IMR-90 (cell line): ENCODE measurements at regions not wholly inside any gene's neighbourhood (a gene's known extent, or its start where the extent isn't known, plus 50 kb on each side); places are given as distances from the start of the nearest gene placed in this dataset.

ENCODE experiments used
- ATAC-seq: fragments of 200-7000 bp; cut with Tn5 transposase; 2 replicates; pipeline ENCODE4 v1.9.1; 2020; ENCODE audit warnings: low read depth, mild to moderate bottlenecking, moderate library complexity
- BruUV-seq: library from RNA; stranded (reverse); fragments of 400-500 nt; replicated peaks from 2 replicates; lab custom pipeline; 2021; lab: Mats Ljungman, UMichigan
- CTCF ChIA-PET: fragments of 300-600 bp; formaldehyde crosslinking; extraction: SDS; loops from one replicate; lab custom pipeline; 2021; ENCODE audit warnings: antibody characterized with exemption; lab: Yijun Ruan, JAX
- POLR2A ChIA-PET: fragments of 300-600 bp; sonication (Branson Sonifier 250); formaldehyde crosslinking; loops from one replicate; lab custom pipeline; 2022; ENCODE audit warnings: antibody characterized with exemption; ENCODE audit not compliant: unreplicated experiment; lab: Charles Lee
- DNase-seq: peaks from one replicate; pipeline ENCODE4 v3.0.0; 2013
- H2AFZ ChIP-seq: replicated peaks from 2 replicates; pipeline ENCODE3; 2013; ENCODE audit warnings: low read length, mild to moderate bottlenecking; ENCODE audit not compliant: poor library complexity
- H2AK5ac ChIP-seq: 2 replicates; pipeline ENCODE4 v1.6.1; 2013; ENCODE audit warnings: low read depth, low read length, inconsistent platforms
- H2AK9ac ChIP-seq: replicated peaks from 2 replicates; pipeline ENCODE3; 2013; ENCODE audit warnings: mild to moderate bottlenecking, low read depth, low read length, moderate library complexity; ENCODE audit not compliant: poor library complexity
- H2BK120ac ChIP-seq: 2 replicates; pipeline ENCODE4 v1.6.1; 2013; ENCODE audit warnings: low read depth, low read length, inconsistent platforms
- H2BK15ac ChIP-seq: 3 replicates; pipeline ENCODE4 v1.6.1; 2013; ENCODE audit warnings: low read depth, low read length, inconsistent platforms
- H2BK20ac ChIP-seq: 2 replicates; pipeline ENCODE4 v1.6.1; 2013; ENCODE audit warnings: low read depth, mild to moderate bottlenecking, inconsistent platforms, low read length, moderate library complexity
- H2BK5ac ChIP-seq: 2 replicates; pipeline ENCODE4 v1.6.1; 2013; ENCODE audit warnings: mild to moderate bottlenecking, low read depth, low read length, inconsistent platforms; ENCODE audit not compliant: poor library complexity, severe bottlenecking
- H3K14ac ChIP-seq: replicated peaks from 2 replicates; pipeline ENCODE4 v1.6.1; 2013; ENCODE audit warnings: low read depth, low read length, inconsistent platforms
- H3K18ac ChIP-seq: 2 replicates; pipeline ENCODE4 v1.6.1; 2013; ENCODE audit warnings: low read depth, low read length, control low read depth
- H3K23ac ChIP-seq: 2 replicates; pipeline ENCODE4 v1.6.1; 2013; ENCODE audit warnings: low read depth, low read length, inconsistent platforms
- H3K27ac ChIP-seq: 2 replicates; pipeline ENCODE4 v1.5.1; 2013; ENCODE audit warnings: mild to moderate bottlenecking, control low read depth, low read length; ENCODE audit not compliant: insufficient read depth
- H3K27me3 ChIP-seq: 2 replicates; pipeline ENCODE4 v1.6.1; 2013; ENCODE audit warnings: low read length; ENCODE audit not compliant: control insufficient read depth, insufficient read depth
- H3K36me3 ChIP-seq: 2 replicates; pipeline ENCODE4 v1.6.1; 2013; ENCODE audit warnings: low read length, mixed read lengths; ENCODE audit not compliant: control insufficient read depth, insufficient read depth
- H3K4ac ChIP-seq: 2 replicates; pipeline ENCODE4 v1.6.1; 2013; ENCODE audit warnings: low read depth, low read length, inconsistent platforms
- H3K4me1 ChIP-seq: 2 replicates; pipeline ENCODE4 v1.6.1; 2013; ENCODE audit warnings: low read length, mixed read lengths; ENCODE audit not compliant: control insufficient read depth, insufficient read depth
- H3K4me2 ChIP-seq: 2 replicates; pipeline ENCODE4 v1.6.1; 2013; ENCODE audit warnings: low read depth, mild to moderate bottlenecking, control low read depth, low read length, moderate library complexity
- H3K4me3 ChIP-seq: 2 replicates; pipeline ENCODE4 v1.5.1; 2013; ENCODE audit warnings: low read depth, mild to moderate bottlenecking, control low read depth, low read length, moderate library complexity; ENCODE audit not compliant: insufficient read depth
- H3K56ac ChIP-seq: 2 replicates; pipeline ENCODE4 v1.6.1; 2013; ENCODE audit warnings: low read length, inconsistent platforms; ENCODE audit not compliant: insufficient read depth; ENCODE audit errors: extremely low read depth
- H3K79me1 ChIP-seq, 2 experiments: 2 replicates each; pipeline ENCODE4 v1.6.1; 2013; ENCODE audit warnings: low read length in 2 of 2, inconsistent platforms in 1 of 2, low read depth in 1 of 2
- H3K9ac ChIP-seq: 2 replicates; pipeline ENCODE4 v1.6.1; 2013; ENCODE audit warnings: low read depth, low read length, control low read depth
- H3K9me1 ChIP-seq: 2 replicates; pipeline ENCODE4 v1.6.1; 2013; ENCODE audit warnings: low read length, inconsistent platforms; ENCODE audit not compliant: insufficient read depth
- H3K9me3 ChIP-seq: 2 replicates; pipeline ENCODE4 v1.6.1; 2013; ENCODE audit warnings: low read length; ENCODE audit not compliant: control insufficient read depth, insufficient read depth
- H4K20me1 ChIP-seq: 2 replicates; pipeline ENCODE4 v1.6.1; 2013; ENCODE audit warnings: low read length, inconsistent platforms; ENCODE audit not compliant: insufficient read depth
- H4K5ac ChIP-seq: 2 replicates; pipeline ENCODE4 v1.6.1; 2013; ENCODE audit warnings: mild to moderate bottlenecking, low read depth, low read length, control low read depth
- H4K8ac ChIP-seq, 2 experiments: 2 replicates each; pipeline ENCODE4 v1.6.1; 2013; ENCODE audit warnings: low read depth in 2 of 2, low read length in 2 of 2, control low read depth in 1 of 2, inconsistent platforms in 1 of 2
- H4K91ac ChIP-seq: 2 replicates; pipeline ENCODE4 v1.6.1; 2013; ENCODE audit warnings: low read depth, low read length, inconsistent platforms; ENCODE audit not compliant: insufficient read depth
- BHLHE40 ChIP-seq: fragments of 150-350 bp; IDR thresholded peaks from 2 replicates; pipeline ENCODE4 v1.6.1; 2016; ENCODE audit warnings: mild to moderate bottlenecking, low read depth, low read length
- CEBPB ChIP-seq: IDR thresholded peaks from 2 replicates; pipeline ENCODE4 v1.6.1; 2012; ENCODE audit warnings: low read depth, low read length, improper control_type of control experiment
- CHD1 ChIP-seq: IDR thresholded peaks from 2 replicates; pipeline ENCODE4 v1.6.1; 2012; ENCODE audit warnings: low read depth, low read length, improper control_type of control experiment
- FOS ChIP-seq: fragments of 150-350 bp; IDR thresholded peaks from 2 replicates; pipeline ENCODE4 v1.6.1; 2016; ENCODE audit warnings: low read depth, low read length
- MAFK ChIP-seq: IDR thresholded peaks from 2 replicates; pipeline ENCODE4 v1.6.1; 2012; ENCODE audit warnings: low read depth, low read length, improper control_type of control experiment
- MAZ ChIP-seq: IDR thresholded peaks from 2 replicates; pipeline ENCODE4 v1.6.1; 2012; ENCODE audit warnings: low read depth, mild to moderate bottlenecking, low read length, improper control_type of control experiment, moderate library complexity, borderline replicate concordance
- MXI1 ChIP-seq: IDR thresholded peaks from 2 replicates; pipeline ENCODE4 v1.6.1; 2012; ENCODE audit warnings: low read depth, mild to moderate bottlenecking, low read length, moderate library complexity, borderline replicate concordance
- NFE2L2 ChIP-seq: fragments of 150-350 bp; IDR thresholded peaks from 2 replicates; pipeline ENCODE4 v1.6.1; 2016; ENCODE audit warnings: low read depth, mild to moderate bottlenecking, low read length
- POLR2A ChIP-seq: IDR thresholded peaks from 2 replicates; pipeline ENCODE4 v1.6.1; 2012; ENCODE audit warnings: mild to moderate bottlenecking, low read depth, low read length
- RAD21 ChIP-seq: IDR thresholded peaks from 2 replicates; pipeline ENCODE4 v1.6.1; 2012; ENCODE audit warnings: low read length, improper control_type of control experiment
- RCOR1 ChIP-seq: IDR thresholded peaks from 2 replicates; pipeline ENCODE4 v1.6.1; 2012; ENCODE audit warnings: mild to moderate bottlenecking, low read length, improper control_type of control experiment; ENCODE audit not compliant: insufficient replicate concordance
- RFX5 ChIP-seq: IDR thresholded peaks from 2 replicates; pipeline ENCODE4 v1.8.0; 2012; ENCODE audit warnings: low read depth, mild to moderate bottlenecking, low read length, moderate library complexity
- SMC3 ChIP-seq: fragments of 150-350 bp; IDR thresholded peaks from 2 replicates; pipeline ENCODE4 v1.6.1; 2016; ENCODE audit warnings: low read depth, mild to moderate bottlenecking, antibody characterized with exemption, low read length, moderate library complexity
- USF2 ChIP-seq: fragments of 150-350 bp; IDR thresholded peaks from 2 replicates; pipeline ENCODE4 v1.6.1; 2017; ENCODE audit warnings: mild to moderate bottlenecking, antibody characterized with exemption, low read length, low read depth
- WGBS, 2 experiments: methylation state at CpG; one replicate each; pipeline versions ENCODE4 v1.1.5 to v1.1.7; 2013; ENCODE audit warnings: missing lambda C conversion rate in 2 of 2; ENCODE audit not compliant: insufficient read length in 1 of 2; ENCODE audit errors: extremely low coverage in 2 of 2; 5-methylcytosine and 5-hydroxymethylcytosine counted together
- dilution Hi-C: fragments of 300-500 bp; cut with HindIII; formaldehyde crosslinking; loops from one replicate; pipeline ENCODE4 v1.14.3; 2018; ENCODE audit warnings: low sequenced_read_pairs; ENCODE audit not compliant: unreplicated experiment
- in situ Hi-C: fragments of 300-500 bp; cut with MboI; formaldehyde crosslinking; loops from 3 replicates; pipeline ENCODE4 v1.14.3; 2019; ENCODE audit warnings: low sequenced_read_pairs, inconsistent platforms, mixed read lengths
- intact Hi-C: fragments of 100-400 bp; cut with micrococcal nuclease; formaldehyde crosslinking; loops from 2 replicates; pipeline ENCODE4 v1.10.0; 2022
- TF ChIP-seq, protein P1 (sequence below): conservative IDR thresholded peaks from 2 replicates; pipeline ENCODE4 v1.5.1; 2012; ENCODE audit warnings: mild to moderate bottlenecking, low read depth, low read length, improper control_type of control experiment

- no TSS peak for BruUV-seq
- H4K91ac ChIP-seq = no peak overlapping the region
- 87% methylated on average over 3 of the region's 4 CpGs; no CpG with 5 or more reads in 1 of the 2 experiments for WGBS, 2 experiments
- no peak overlapping the region for H2BK15ac ChIP-seq
- no peak overlapping the region for H2BK20ac ChIP-seq
- no peaks in the 10 kb centered on the region for H4K20me1 ChIP-seq
- no peak overlapping the region for H3K23ac ChIP-seq
- H3K9me3 ChIP-seq = no peaks in the 10 kb centered on the region
- H3K56ac ChIP-seq = no peak overlapping the region
- no peak overlapping the region for H2BK5ac ChIP-seq
- no peak overlapping the region for H4K5ac ChIP-seq
- no peak overlapping the region for H3K27ac ChIP-seq
- DNase-seq (no peak), ATAC-seq (no peak)
- CTCF ChIA-PET = no interaction called here
- no peaks in the 10 kb centered on the region for H3K27me3 ChIP-seq
- H4K8ac ChIP-seq = no peak overlapping the region
- in situ Hi-C loops (no loop called here), dilution Hi-C loops (no loop called here), intact Hi-C loops (no loop called here)
- no peak overlapping the region for H2BK120ac ChIP-seq
- H3K4me1 ChIP-seq = no peaks in the 10 kb centered on the region
- POLR2A ChIA-PET = no interaction called here
- no peak overlapping the region for H2AK9ac ChIP-seq
- H3K79me1 ChIP-seq = no peaks in the 10 kb centered on the region
- no peak overlapping the region for H3K18ac ChIP-seq
- H2AFZ ChIP-seq = no peak overlapping the region
- H3K4me2 ChIP-seq = no peak overlapping the region
- no peaks in the 10 kb centered on the region for H3K9me1 ChIP-seq
- TF ChIP-seq NFE2L2 = no peak
- TF ChIP-seq MXI1 = no peak
- TF ChIP-seq BHLHE40 = no peak
- TF ChIP-seq, protein P1, sequence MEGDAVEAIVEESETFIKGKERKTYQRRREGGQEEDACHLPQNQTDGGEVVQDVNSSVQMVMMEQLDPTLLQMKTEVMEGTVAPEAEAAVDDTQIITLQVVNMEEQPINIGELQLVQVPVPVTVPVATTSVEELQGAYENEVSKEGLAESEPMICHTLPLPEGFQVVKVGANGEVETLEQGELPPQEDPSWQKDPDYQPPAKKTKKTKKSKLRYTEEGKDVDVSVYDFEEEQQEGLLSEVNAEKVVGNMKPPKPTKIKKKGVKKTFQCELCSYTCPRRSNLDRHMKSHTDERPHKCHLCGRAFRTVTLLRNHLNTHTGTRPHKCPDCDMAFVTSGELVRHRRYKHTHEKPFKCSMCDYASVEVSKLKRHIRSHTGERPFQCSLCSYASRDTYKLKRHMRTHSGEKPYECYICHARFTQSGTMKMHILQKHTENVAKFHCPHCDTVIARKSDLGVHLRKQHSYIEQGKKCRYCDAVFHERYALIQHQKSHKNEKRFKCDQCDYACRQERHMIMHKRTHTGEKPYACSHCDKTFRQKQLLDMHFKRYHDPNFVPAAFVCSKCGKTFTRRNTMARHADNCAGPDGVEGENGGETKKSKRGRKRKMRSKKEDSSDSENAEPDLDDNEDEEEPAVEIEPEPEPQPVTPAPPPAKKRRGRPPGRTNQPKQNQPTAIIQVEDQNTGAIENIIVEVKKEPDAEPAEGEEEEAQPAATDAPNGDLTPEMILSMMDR = no peak
- TF ChIP-seq RCOR1 = no peak
- no peak for TF ChIP-seq RFX5
- no peak for TF ChIP-seq MAFK
- no peak for TF ChIP-seq MAZ
- no peak for TF ChIP-seq SMC3
- no peak for TF ChIP-seq USF2
- no peak for TF ChIP-seq CEBPB
- no peak for TF ChIP-seq POLR2A
- no peak for TF ChIP-seq CHD1
- TF ChIP-seq RAD21 = no peak
- no peak for TF ChIP-seq FOS
- no peak overlapping the region for H3K4me3 ChIP-seq
- no peak overlapping the region for H3K14ac ChIP-seq
- no peak overlapping the region for H3K9ac ChIP-seq
- no peak overlapping the region for H3K4ac ChIP-seq
- no peaks in the 10 kb centered on the region for H3K36me3 ChIP-seq
- H2AK5ac ChIP-seq = no peak overlapping the region
These were observed 253.2 kb downstream of the CEMIP2 start for GRCh38 chr9:71515107-71515506.
